DMS153 treated with DMSO at 0.1 percent for 48 hours (cell line): ENCODE measurements at regions not wholly inside any gene's neighbourhood (a gene's known extent, or its start where the extent isn't known, plus 50 kb on each side); places are given as distances from the start of the nearest gene placed in this dataset.
"Not testable (repeated sequence)": the region's sequence is repeated elsewhere in the genome, so short reads cannot be mapped to it uniquely, and the experiment has no call there.

Experiments used
- DNase-seq: peaks from one replicate; lab custom pipeline; 2025; ENCODE audit not compliant: unreplicated experiment; lab: John Stamatoyannopoulos, UW

- DNase-seq: no peak
Measured at GRCh38 chr13:55788548-55788947, 1352.2 kb upstream of the PRR20A start.

- DNase-seq: no peak
Measured at GRCh38 chr13:55792544-55793193, 1348.0 kb upstream of the PRR20A start.

GRCh38 chr13:55815458-55816033 lies 1325.2 kb upstream of the PRR20A start:
- DNase-seq: no peak

GRCh38 chr13:55816976-55817601 lies 1323.6 kb upstream of the PRR20A start:
- DNase-seq: no peak

- DNase-seq: no peak
Measured at GRCh38 chr13:55820817-55821216, 1319.9 kb upstream of the PRR20A start.

- DNase-seq: no peak
Measured at GRCh38 chr13:55869648-55870047, 1271.1 kb upstream of the PRR20A start.

- no peak for DNase-seq
Measured at GRCh38 chr13:55887561-55887960, 1253.2 kb upstream of the PRR20A start.

GRCh38 chr13:55893540-55893939 lies 1247.2 kb upstream of the PRR20A start:
- no peak for DNase-seq

GRCh38 chr13:55937180-55937579 lies 1203.5 kb upstream of the PRR20A start:
- DNase-seq: no peak

- DNase-seq: no peak
Measured at GRCh38 chr13:55948175-55948574, 1192.5 kb upstream of the PRR20A start.

GRCh38 chr13:55963934-55964333 lies 1176.8 kb upstream of the PRR20A start:
- no peak for DNase-seq

- no peak for DNase-seq
Measured at GRCh38 chr13:55967055-55967454, 1173.7 kb upstream of the PRR20A start.

GRCh38 chr13:55977436-55977835 lies 1163.3 kb upstream of the PRR20A start:
- no peak for DNase-seq

GRCh38 chr13:55981381-55981780 lies 1159.3 kb upstream of the PRR20A start:
- DNase-seq: no peak

- DNase-seq: not testable (repeated sequence)
Measured at GRCh38 chr13:55984026-55984425, 1156.7 kb upstream of the PRR20A start.

GRCh38 chr13:55990631-55991030 lies 1150.1 kb upstream of the PRR20A start:
- no peak for DNase-seq

GRCh38 chr13:55991666-55992065 lies 1149.1 kb upstream of the PRR20A start:
- DNase-seq: no peak

GRCh38 chr13:55992145-55992544 lies 1148.6 kb upstream of the PRR20A start:
- DNase-seq: no peak

GRCh38 chr13:55999709-56000108 lies 1141.0 kb upstream of the PRR20A start:
- DNase-seq: no peak

- no peak for DNase-seq
Measured at GRCh38 chr13:56009418-56009817, 1131.3 kb upstream of the PRR20A start.

- DNase-seq: no peak
Measured at GRCh38 chr13:56012644-56013043, 1128.1 kb upstream of the PRR20A start.

- DNase-seq: no peak
Measured at GRCh38 chr13:56015919-56016318, 1124.8 kb upstream of the PRR20A start.

GRCh38 chr13:56019606-56020005 lies 1121.1 kb upstream of the PRR20A start:
- DNase-seq: no peak
